ENCODE measurements at regions not wholly inside any gene's neighbourhood (a gene's known extent, or its start where the extent isn't known, plus 50 kb on each side); places are given as distances from the start of the nearest gene placed in this dataset.

DNA sequence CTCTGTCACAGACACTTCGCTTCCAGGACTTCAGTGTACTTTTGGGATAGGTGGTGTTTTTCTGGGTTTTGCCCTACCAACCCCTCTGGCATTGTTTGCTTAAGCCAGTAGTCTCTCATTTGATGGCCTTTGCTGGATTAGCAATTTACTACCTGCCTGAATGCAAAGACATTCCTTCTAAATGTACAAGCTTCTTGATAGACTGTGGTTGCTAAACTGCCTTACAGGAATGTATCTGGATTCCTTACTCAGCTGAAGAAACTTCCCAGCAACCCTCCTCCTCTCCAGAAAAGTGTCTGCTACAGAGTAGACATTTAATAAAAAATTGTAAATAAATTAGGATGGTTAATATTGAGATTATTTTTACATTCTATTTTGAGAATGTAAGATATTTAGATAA is 1916.7 kb downstream of the EFNA5 start:
- no peaks in the 10 kb centered on the region for H4K20me1 ChIP-seq (ENCODE audit: insufficient read depth, low read length)
- intact Hi-C loops (cut with micrococcal nuclease; ENCODE audit: unreplicated experiment): no loop called here
- CTCF ChIA-PET (ENCODE audit: unreplicated experiment): no interaction called here
- no peak for DNase-seq (ENCODE audit: low spot score)
- H3K36me3 ChIP-seq (ENCODE audit: insufficient read depth, low read length): no peaks in the 10 kb centered on the region
- H2AFZ ChIP-seq (ENCODE audit: low read length): no peak overlapping the region
- H3K9me2 ChIP-seq (ENCODE audit: insufficient read depth, low read length): no peaks in the 10 kb centered on the region
- no peak overlapping the region for H3K4me2 ChIP-seq (ENCODE audit: low read length)
- BruUV-seq (replicated peaks): no TSS peak
- no peak overlapping the region for H3K4me3 ChIP-seq (ENCODE audit: low read depth, low read length, poor library complexity, severe bottlenecking)
- H3K79me2 ChIP-seq (ENCODE audit: insufficient read depth, low read depth, low read length): no peaks in the 10 kb centered on the region
- POLR2A ChIA-PET: no interaction called here
- no peak for TF ChIP-seq EZH2phosphoT487 (IDR thresholded peaks at IDR 0.05; ENCODE audit: borderline replicate concordance, low read depth, low read length)
- TF ChIP-seq, protein P1, sequence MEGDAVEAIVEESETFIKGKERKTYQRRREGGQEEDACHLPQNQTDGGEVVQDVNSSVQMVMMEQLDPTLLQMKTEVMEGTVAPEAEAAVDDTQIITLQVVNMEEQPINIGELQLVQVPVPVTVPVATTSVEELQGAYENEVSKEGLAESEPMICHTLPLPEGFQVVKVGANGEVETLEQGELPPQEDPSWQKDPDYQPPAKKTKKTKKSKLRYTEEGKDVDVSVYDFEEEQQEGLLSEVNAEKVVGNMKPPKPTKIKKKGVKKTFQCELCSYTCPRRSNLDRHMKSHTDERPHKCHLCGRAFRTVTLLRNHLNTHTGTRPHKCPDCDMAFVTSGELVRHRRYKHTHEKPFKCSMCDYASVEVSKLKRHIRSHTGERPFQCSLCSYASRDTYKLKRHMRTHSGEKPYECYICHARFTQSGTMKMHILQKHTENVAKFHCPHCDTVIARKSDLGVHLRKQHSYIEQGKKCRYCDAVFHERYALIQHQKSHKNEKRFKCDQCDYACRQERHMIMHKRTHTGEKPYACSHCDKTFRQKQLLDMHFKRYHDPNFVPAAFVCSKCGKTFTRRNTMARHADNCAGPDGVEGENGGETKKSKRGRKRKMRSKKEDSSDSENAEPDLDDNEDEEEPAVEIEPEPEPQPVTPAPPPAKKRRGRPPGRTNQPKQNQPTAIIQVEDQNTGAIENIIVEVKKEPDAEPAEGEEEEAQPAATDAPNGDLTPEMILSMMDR (conservative IDR thresholded peaks at IDR 0.05; ENCODE audit: low read length): no peak
- H3K9me3 ChIP-seq (ENCODE audit: low read length): no peaks in the 10 kb centered on the region
- H3K4me1 ChIP-seq (ENCODE audit: insufficient read depth, low read length, poor library complexity, severe bottlenecking): no peaks in the 10 kb centered on the region
- no peak overlapping the region for H3K27ac ChIP-seq (ENCODE audit: low read depth, low read length, poor library complexity, severe bottlenecking)

- Histone ChIP-seq H3K4me2 (ENCODE audit: low read length) (no peak overlapping the region), H3K27ac (ENCODE audit: low read depth, low read length, poor library complexity, severe bottlenecking) (no peak overlapping the region), H4K20me1 (ENCODE audit: insufficient read depth, low read length) (no peaks in the 10 kb centered on the region), H3K79me2 (ENCODE audit: insufficient read depth, low read depth, low read length) (no peaks in the 10 kb centered on the region), H3K9me3 (ENCODE audit: low read length) (no peaks in the 10 kb centered on the region), H3K36me3 (ENCODE audit: insufficient read depth, low read length) (no peaks in the 10 kb centered on the region), H3K4me3 (ENCODE audit: low read depth, low read length, poor library complexity, severe bottlenecking) (no peak overlapping the region), H2AFZ (ENCODE audit: low read length) (no peak overlapping the region), H3K4me1 (ENCODE audit: insufficient read depth, low read length, poor library complexity, severe bottlenecking) (no peaks in the 10 kb centered on the region), H3K9me2 (ENCODE audit: insufficient read depth, low read length) (no peaks in the 10 kb centered on the region)
- intact Hi-C loops (cut with micrococcal nuclease; ENCODE audit: unreplicated experiment): no loop called here
- ChIA-PET CTCF (ENCODE audit: unreplicated experiment) (no interaction called here), POLR2A (no interaction called here)
- DNase-seq (ENCODE audit: low spot score): no peak
- BruUV-seq (replicated peaks): no TSS peak
- TF ChIP-seq EZH2phosphoT487 (IDR thresholded peaks at IDR 0.05; ENCODE audit: borderline replicate concordance, low read depth, low read length): no peak
- TF ChIP-seq, protein P1 (conservative IDR thresholded peaks at IDR 0.05; ENCODE audit: low read length): no peak
Observed at GRCh38 chr5:105752801-105753200, 1917.9 kb downstream of the EFNA5 start.

GRCh38 chr5:105751908-105752307 is 1918.8 kb downstream of the EFNA5 start:
- H3K9me3 ChIP-seq (ENCODE audit: low read length): no peaks in the 10 kb centered on the region
- H2AFZ ChIP-seq (ENCODE audit: low read length): no peak overlapping the region
- no peaks in the 10 kb centered on the region for H4K20me1 ChIP-seq (ENCODE audit: insufficient read depth, low read length)
- CTCF ChIA-PET (ENCODE audit: unreplicated experiment): no interaction called here
- H3K79me2 ChIP-seq (ENCODE audit: insufficient read depth, low read depth, low read length): no peaks in the 10 kb centered on the region
- BruUV-seq (replicated peaks): no TSS peak
- no peaks in the 10 kb centered on the region for H3K9me2 ChIP-seq (ENCODE audit: insufficient read depth, low read length)
- DNase-seq (ENCODE audit: low spot score): no peak
- TF ChIP-seq, protein P1 (conservative IDR thresholded peaks at IDR 0.05; ENCODE audit: low read length): no peak
- no peak for TF ChIP-seq EZH2phosphoT487 (IDR thresholded peaks at IDR 0.05; ENCODE audit: borderline replicate concordance, low read depth, low read length)
- H3K4me2 ChIP-seq (ENCODE audit: low read length): no peak overlapping the region
- no peaks in the 10 kb centered on the region for H3K36me3 ChIP-seq (ENCODE audit: insufficient read depth, low read length)
- intact Hi-C loops (cut with micrococcal nuclease; ENCODE audit: unreplicated experiment): no loop called here
- no peaks in the 10 kb centered on the region for H3K4me1 ChIP-seq (ENCODE audit: insufficient read depth, low read length, poor library complexity, severe bottlenecking)
- no peak overlapping the region for H3K4me3 ChIP-seq (ENCODE audit: low read depth, low read length, poor library complexity, severe bottlenecking)
- POLR2A ChIA-PET: no interaction called here
- H3K27ac ChIP-seq (ENCODE audit: low read depth, low read length, poor library complexity, severe bottlenecking): no peak overlapping the region
